ENCODE measurements at regions not wholly inside any gene's neighbourhood (a gene's known extent, or its start where the extent isn't known, plus 50 kb on each side); places are given as distances from the start of the nearest gene placed in this dataset.

GRCh38 chr4:119861731-119862130 is 204.9 kb downstream of the MAD2L1 start:
- WGBS, 2 donors (ENCODE audit: low coverage in 1 of 2): 14 to 45% methylated on average over 2 to 3 of the region's 3 CpGs
- no peaks in the 10 kb centered on the region for H3K9me3 ChIP-seq
- ATAC-seq: no peak
- TF ChIP-seq CTCF (IDR thresholded peaks at IDR 0.05): no peak
- TF ChIP-seq POLR2AphosphoS5 (IDR thresholded peaks at IDR 0.05): no peak
- no peak for TF ChIP-seq EP300 (IDR thresholded peaks at IDR 0.05)
- no peak overlapping the region for H3K27ac ChIP-seq
- H3K36me3 ChIP-seq: no peaks in the 10 kb centered on the region
- no peaks in the 10 kb centered on the region for H3K4me1 ChIP-seq
- no peak overlapping the region for H3K4me3 ChIP-seq
- no peaks in the 10 kb centered on the region for H3K27me3 ChIP-seq

- ATAC-seq: no peak
- no peaks in the 10 kb centered on the region for H3K9me3 ChIP-seq
- no peak overlapping the region for H3K27ac ChIP-seq
- TF ChIP-seq POLR2A (IDR thresholded peaks at IDR 0.05): no peak
- no peak for TF ChIP-seq CTCF (IDR thresholded peaks at IDR 0.05)
- TF ChIP-seq EP300 (IDR thresholded peaks at IDR 0.05): no peak
- no peak for TF ChIP-seq POLR2AphosphoS5 (IDR thresholded peaks at IDR 0.05)
- no peaks in the 10 kb centered on the region for H3K36me3 ChIP-seq
- H3K27me3 ChIP-seq: no peaks in the 10 kb centered on the region
- H3K4me1 ChIP-seq: no peaks in the 10 kb centered on the region
- H3K4me3 ChIP-seq: no peak overlapping the region
These were observed 208.5 kb downstream of the MAD2L1 start for GRCh38 chr4:119858176-119858575.

- H3K4me1 ChIP-seq: no peaks in the 10 kb centered on the region
- H3K36me3 ChIP-seq: no peaks in the 10 kb centered on the region
- WGBS, 2 donors (ENCODE audit: low coverage in 1 of 2): 42 to 86% methylated on average over 1 of the region's 1 CpG
- H3K27me3 ChIP-seq: no peaks in the 10 kb centered on the region
- TF ChIP-seq CTCF (IDR thresholded peaks at IDR 0.05) (no peak), POLR2A (IDR thresholded peaks at IDR 0.05) (no peak), EP300 (IDR thresholded peaks at IDR 0.05) (no peak), POLR2AphosphoS5 (IDR thresholded peaks at IDR 0.05) (no peak)
- H3K4me3 ChIP-seq: no peak overlapping the region
- H3K9me3 ChIP-seq: no peaks in the 10 kb centered on the region
- no peak for ATAC-seq
- H3K27ac ChIP-seq: no peak overlapping the region
These were observed 212.3 kb downstream of the MAD2L1 start for GRCh38 chr4:119854364-119854763.

GRCh38 chr4:119851649-119852048 is 215.0 kb downstream of the MAD2L1 start:
- Histone ChIP-seq H3K36me3 (no peaks in the 10 kb centered on the region), H3K9me3 (no peaks in the 10 kb centered on the region), H3K27ac (no peak overlapping the region), H3K4me1 (no peaks in the 10 kb centered on the region), H3K27me3 (no peaks in the 10 kb centered on the region), H3K4me3 (no peak overlapping the region)
- no peak for TF ChIP-seq POLR2A (IDR thresholded peaks at IDR 0.05)
- TF ChIP-seq CTCF (IDR thresholded peaks at IDR 0.05): no peak
- TF ChIP-seq POLR2AphosphoS5 (IDR thresholded peaks at IDR 0.05): no peak
- TF ChIP-seq EP300 (IDR thresholded peaks at IDR 0.05): no peak
- ATAC-seq: no peak
- 48 to 87% methylated on average over 2 of the region's 2 CpGs for WGBS, 2 donors (ENCODE audit: low coverage in 1 of 2)

DNA sequence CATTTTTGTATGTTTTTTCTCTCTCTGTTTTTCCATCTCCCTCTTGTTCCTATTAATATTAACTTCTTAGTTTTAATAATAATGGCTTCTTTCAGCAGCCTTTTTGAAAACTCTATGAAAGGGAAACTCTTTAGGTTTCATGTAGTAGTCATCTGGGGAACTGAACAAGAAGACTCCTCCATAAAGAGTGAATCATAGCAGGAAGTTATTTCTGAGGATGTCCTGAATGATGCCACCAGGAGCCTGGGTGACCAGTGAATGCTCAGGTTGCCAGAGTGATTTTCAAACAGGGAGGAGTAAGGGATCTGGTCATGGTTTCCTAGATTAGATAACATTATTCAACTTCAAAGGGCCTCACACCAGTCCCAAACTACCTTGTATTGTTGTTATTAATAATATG is 212.8 kb upstream of the PDE5A start:
- H3K9me3 ChIP-seq: peaks cover 0 to 11% (median 0%) of the 10 kb centered on the region in 3 donors
- no peak overlapping the region for H3K27ac ChIP-seq
- ATAC-seq: no peak
- TF ChIP-seq CTCF (IDR thresholded peaks at IDR 0.05) (no peak), POLR2A (IDR thresholded peaks at IDR 0.05) (no peak), POLR2AphosphoS5 (IDR thresholded peaks at IDR 0.05) (no peak), EP300 (IDR thresholded peaks at IDR 0.05) (no peak)
- no peaks in the 10 kb centered on the region for H3K36me3 ChIP-seq
- no peaks in the 10 kb centered on the region for H3K27me3 ChIP-seq
- no peak overlapping the region for H3K4me3 ChIP-seq
- H3K4me1 ChIP-seq: no peaks in the 10 kb centered on the region

Measured in gastroesophageal sphincter (tissue), 4 donors.